ENCODE measurements at regions not wholly inside any gene's neighbourhood (a gene's known extent, or its start where the extent isn't known, plus 50 kb on each side); places are given as distances from the start of the nearest gene placed in this dataset.

DNA sequence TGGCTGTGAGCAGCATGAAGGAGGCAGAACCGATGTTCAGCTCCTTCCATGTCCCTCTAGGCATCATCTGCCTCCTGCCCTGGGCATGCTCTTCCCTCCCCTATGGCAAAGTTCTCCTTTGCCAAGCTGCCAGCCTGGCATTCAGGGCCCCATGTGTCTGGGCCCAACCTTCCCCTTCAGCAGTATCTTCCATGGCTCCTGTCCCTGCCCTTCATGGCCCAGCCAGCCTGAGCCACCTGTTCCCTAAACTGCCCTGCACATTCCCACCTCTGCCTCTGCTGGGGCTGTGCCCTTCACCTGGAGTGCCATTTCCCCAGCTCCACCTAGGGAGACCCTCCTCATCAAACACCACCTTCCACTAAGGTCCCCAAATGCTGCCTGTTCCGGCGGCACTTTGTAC is 74.0 kb upstream of the TCL1A start:
- 100% methylated on average over 3 of the region's 3 CpGs for WGBS (ENCODE audit: insufficient coverage)
- no peaks in the 10 kb centered on the region for H3K36me3 Mint-ChIP-seq
- no peaks in the 10 kb centered on the region for H3K27me3 ChIP-seq (ENCODE audit: control insufficient read depth in 2 of 2, insufficient read depth in 2 of 2, low read length in 2 of 2)
- no peak for DNase-seq
- no peak overlapping the region for H3K27ac Mint-ChIP-seq
- H3K4me3 ChIP-seq (replicated peaks in 1 of 3; ENCODE audit: low read depth in 2 of 3, low read length in 3 of 3) = no peak overlapping the region
- no peak overlapping the region for H3K27ac ChIP-seq (ENCODE audit: low read depth in 1 of 2, low read length in 2 of 2)
- no peak overlapping the region for H3K9ac ChIP-seq (ENCODE audit: insufficient read depth, low read length, poor library complexity, severe bottlenecking)
- H3K27me3 Mint-ChIP-seq (ENCODE audit: low read depth in 3 of 3) = peaks cover 0 to 2% (median 1%) of the 10 kb centered on the region in 3 donors
- H3K4me1 Mint-ChIP-seq = no peaks in the 10 kb centered on the region
- no peaks in the 10 kb centered on the region for H3K9me3 ChIP-seq (replicated peaks in 1 of 2; ENCODE audit: control insufficient read depth in 1 of 2, insufficient read depth in 1 of 2, low read length in 2 of 2)
- H3K4me1 ChIP-seq (ENCODE audit: control insufficient read depth in 1 of 2, insufficient read depth in 2 of 2, low read length in 2 of 2) = no peaks in the 10 kb centered on the region
- H3K36me3 ChIP-seq (replicated peaks in 1 of 2; ENCODE audit: control insufficient read depth in 1 of 2, insufficient read depth in 2 of 2, low read length in 2 of 2) = no peaks in the 10 kb centered on the region
- TF ChIP-seq, protein P1, sequence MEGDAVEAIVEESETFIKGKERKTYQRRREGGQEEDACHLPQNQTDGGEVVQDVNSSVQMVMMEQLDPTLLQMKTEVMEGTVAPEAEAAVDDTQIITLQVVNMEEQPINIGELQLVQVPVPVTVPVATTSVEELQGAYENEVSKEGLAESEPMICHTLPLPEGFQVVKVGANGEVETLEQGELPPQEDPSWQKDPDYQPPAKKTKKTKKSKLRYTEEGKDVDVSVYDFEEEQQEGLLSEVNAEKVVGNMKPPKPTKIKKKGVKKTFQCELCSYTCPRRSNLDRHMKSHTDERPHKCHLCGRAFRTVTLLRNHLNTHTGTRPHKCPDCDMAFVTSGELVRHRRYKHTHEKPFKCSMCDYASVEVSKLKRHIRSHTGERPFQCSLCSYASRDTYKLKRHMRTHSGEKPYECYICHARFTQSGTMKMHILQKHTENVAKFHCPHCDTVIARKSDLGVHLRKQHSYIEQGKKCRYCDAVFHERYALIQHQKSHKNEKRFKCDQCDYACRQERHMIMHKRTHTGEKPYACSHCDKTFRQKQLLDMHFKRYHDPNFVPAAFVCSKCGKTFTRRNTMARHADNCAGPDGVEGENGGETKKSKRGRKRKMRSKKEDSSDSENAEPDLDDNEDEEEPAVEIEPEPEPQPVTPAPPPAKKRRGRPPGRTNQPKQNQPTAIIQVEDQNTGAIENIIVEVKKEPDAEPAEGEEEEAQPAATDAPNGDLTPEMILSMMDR (IDR thresholded peaks at IDR 0.05) = no peak
- no peaks in the 10 kb centered on the region for H4K20me1 ChIP-seq (ENCODE audit: insufficient read depth, low read length)
- H3K79me2 ChIP-seq (ENCODE audit: insufficient read depth, low read length) = no peaks in the 10 kb centered on the region
- no peak overlapping the region for H3K4me3 Mint-ChIP-seq
- H2AFZ ChIP-seq (ENCODE audit: insufficient read depth, low read depth, low read length, poor library complexity, severe bottlenecking) = no peak overlapping the region
- H3K4me2 ChIP-seq (replicated peaks; ENCODE audit: extremely low read depth, low read length, poor library complexity, severe bottlenecking) = no peak overlapping the region
- H3K9me3 Mint-ChIP-seq = peaks cover 0 to 4% (median 2%) of the 10 kb centered on the region in 7 donors
- intact Hi-C loops (cut with micrococcal nuclease) = no loop called here

DNA sequence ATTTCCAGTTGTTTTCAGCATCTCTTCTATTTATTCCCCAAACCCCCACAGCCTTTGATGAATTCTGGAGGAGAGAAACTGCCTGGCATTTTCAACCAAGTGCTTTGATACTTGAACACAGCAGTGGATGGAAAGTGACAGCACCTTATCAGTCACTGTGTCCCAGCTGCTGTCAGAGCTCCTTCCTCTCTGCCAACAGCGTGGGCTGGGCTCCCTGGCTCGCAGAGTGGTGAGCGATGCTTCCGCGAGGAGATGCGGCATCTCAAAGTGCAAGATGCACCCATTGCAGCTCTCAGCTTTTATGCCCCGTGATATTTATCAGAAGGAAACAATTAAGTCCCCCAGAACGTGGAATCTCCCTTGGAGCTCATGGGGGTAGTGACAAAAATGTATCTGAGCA is 72.6 kb upstream of the TCL1A start:
- Histone ChIP-seq H4K20me1 (ENCODE audit: insufficient read depth, low read length) (no peaks in the 10 kb centered on the region), H3K9me3 (replicated peaks in 1 of 2; ENCODE audit: control insufficient read depth in 1 of 2, insufficient read depth in 1 of 2, low read length in 2 of 2) (no peaks in the 10 kb centered on the region), H2AFZ (ENCODE audit: insufficient read depth, low read depth, low read length, poor library complexity, severe bottlenecking) (no peak overlapping the region), H3K4me3 (replicated peaks in 1 of 3; ENCODE audit: low read depth in 2 of 3, low read length in 3 of 3) (no peak overlapping the region), H3K4me1 (ENCODE audit: control insufficient read depth in 1 of 2, insufficient read depth in 2 of 2, low read length in 2 of 2) (no peaks in the 10 kb centered on the region), H3K79me2 (ENCODE audit: insufficient read depth, low read length) (no peaks in the 10 kb centered on the region), H3K27ac (ENCODE audit: low read depth in 1 of 2, low read length in 2 of 2) (no peak overlapping the region), H3K4me2 (replicated peaks; ENCODE audit: extremely low read depth, low read length, poor library complexity, severe bottlenecking) (no peak overlapping the region), H3K9ac (ENCODE audit: insufficient read depth, low read length, poor library complexity, severe bottlenecking) (no peak overlapping the region), H3K27me3 (ENCODE audit: control insufficient read depth in 2 of 2, insufficient read depth in 2 of 2, low read length in 2 of 2) (no peaks in the 10 kb centered on the region), H3K36me3 (replicated peaks in 1 of 2; ENCODE audit: control insufficient read depth in 1 of 2, insufficient read depth in 2 of 2, low read length in 2 of 2) (no peaks in the 10 kb centered on the region)
- no peak overlapping the region for H3K27ac Mint-ChIP-seq
- H3K4me3 Mint-ChIP-seq = no peak overlapping the region
- DNase-seq = no peak
- TF ChIP-seq, protein P1 (IDR thresholded peaks at IDR 0.05) = no peak
- H3K36me3 Mint-ChIP-seq = no peaks in the 10 kb centered on the region
- peaks cover 0 to 4% (median 0%) of the 10 kb centered on the region in 7 donors for H3K9me3 Mint-ChIP-seq
- H3K27me3 Mint-ChIP-seq (ENCODE audit: low read depth in 3 of 3) = peaks cover 0 to 2% (median 1%) of the 10 kb centered on the region in 3 donors
- H3K4me1 Mint-ChIP-seq = no peaks in the 10 kb centered on the region
- intact Hi-C loops (cut with micrococcal nuclease) = no loop called here
- 83% methylated on average over 8 of the region's 8 CpGs for WGBS (ENCODE audit: insufficient coverage)
